OCI-LY7 (cell line): ENCODE measurements at regions not wholly inside any gene's neighbourhood (a gene's known extent, or its start where the extent isn't known, plus 50 kb on each side); places are given as distances from the start of the nearest gene placed in this dataset.

ENCODE experiments used
- EZH2phosphoT487 ChIP-seq: fragments of 200-600 bp; sonication (generic); IDR thresholded peaks from 2 replicates; pipeline ENCODE4 v1.6.1; 2018; ENCODE audit warnings: low read depth, borderline replicate concordance, mild to moderate bottlenecking, mixed run types, antibody characterized with exemption, low read length, moderate library complexity, mixed read lengths
- TF ChIP-seq, protein P1 (sequence below): fragments of 200-600 bp; sonication (generic); conservative IDR thresholded peaks from 2 replicates; pipeline ENCODE4 v1.5.1; 2014; ENCODE audit warnings: mild to moderate bottlenecking, antibody characterized with exemption, low read length, moderate library complexity, mixed read lengths

DNA sequence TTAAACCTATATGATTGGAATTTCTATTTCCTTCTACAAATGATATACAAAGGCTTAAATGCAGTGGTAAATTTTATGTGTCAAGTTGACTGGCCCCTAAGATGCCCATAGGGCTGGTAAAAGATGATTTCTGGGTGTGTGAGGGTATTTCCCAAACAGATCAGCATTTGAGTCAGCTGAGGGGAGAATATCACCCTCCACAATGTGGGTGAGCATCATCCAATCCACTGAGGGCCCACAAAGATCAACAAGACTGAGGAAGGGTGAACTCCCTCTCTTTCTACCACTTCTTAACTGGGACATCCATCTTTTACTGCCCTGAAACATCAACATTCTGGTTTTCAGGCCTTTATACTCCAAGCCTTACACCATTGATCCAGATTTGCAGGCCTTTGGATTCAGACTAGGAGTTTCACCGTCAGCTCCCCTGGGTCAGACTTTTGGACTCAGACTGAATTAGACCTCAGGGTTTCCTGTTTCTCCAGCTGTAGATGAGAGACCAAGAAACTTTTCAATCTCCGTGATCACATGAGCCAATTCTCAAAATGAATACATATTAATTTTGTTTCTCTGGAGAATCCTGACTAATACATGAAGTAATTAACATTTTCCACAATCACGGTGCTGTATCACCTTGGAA lies 1020.7 kb upstream of the SLIT2 start:
- TF ChIP-seq, protein P1, sequence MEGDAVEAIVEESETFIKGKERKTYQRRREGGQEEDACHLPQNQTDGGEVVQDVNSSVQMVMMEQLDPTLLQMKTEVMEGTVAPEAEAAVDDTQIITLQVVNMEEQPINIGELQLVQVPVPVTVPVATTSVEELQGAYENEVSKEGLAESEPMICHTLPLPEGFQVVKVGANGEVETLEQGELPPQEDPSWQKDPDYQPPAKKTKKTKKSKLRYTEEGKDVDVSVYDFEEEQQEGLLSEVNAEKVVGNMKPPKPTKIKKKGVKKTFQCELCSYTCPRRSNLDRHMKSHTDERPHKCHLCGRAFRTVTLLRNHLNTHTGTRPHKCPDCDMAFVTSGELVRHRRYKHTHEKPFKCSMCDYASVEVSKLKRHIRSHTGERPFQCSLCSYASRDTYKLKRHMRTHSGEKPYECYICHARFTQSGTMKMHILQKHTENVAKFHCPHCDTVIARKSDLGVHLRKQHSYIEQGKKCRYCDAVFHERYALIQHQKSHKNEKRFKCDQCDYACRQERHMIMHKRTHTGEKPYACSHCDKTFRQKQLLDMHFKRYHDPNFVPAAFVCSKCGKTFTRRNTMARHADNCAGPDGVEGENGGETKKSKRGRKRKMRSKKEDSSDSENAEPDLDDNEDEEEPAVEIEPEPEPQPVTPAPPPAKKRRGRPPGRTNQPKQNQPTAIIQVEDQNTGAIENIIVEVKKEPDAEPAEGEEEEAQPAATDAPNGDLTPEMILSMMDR, result no peak
- TF ChIP-seq EZH2phosphoT487, result no peak
